ENCODE measurements at regions not wholly inside any gene's neighbourhood (a gene's known extent, or its start where the extent isn't known, plus 50 kb on each side); places are given as distances from the start of the nearest gene placed in this dataset.

DNA sequence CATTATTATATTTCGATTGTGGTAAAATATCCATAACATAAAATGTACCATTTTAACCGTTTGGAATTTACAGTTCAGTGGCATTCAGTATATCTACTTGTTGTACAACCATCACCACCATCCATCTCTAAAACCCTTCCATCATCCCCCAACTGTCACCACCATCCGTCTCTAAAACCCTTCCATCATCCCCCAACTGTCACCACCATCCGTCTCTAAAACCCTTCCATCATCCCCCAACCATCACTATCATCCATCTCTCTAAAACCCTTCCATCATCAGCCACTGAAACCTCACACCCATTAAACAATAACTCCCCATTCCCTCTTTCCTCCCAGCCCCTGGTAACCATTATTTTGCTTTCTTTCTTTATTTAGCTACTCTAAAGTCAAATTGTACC is 144.2 kb upstream of the EEA1 start:
- no peaks in the 10 kb centered on the region for H3K36me3 Mint-ChIP-seq (ENCODE audit: low read depth)
- ATAC-seq (no peak), DNase-seq (no peak)
- H3K4me1 Mint-ChIP-seq (ENCODE audit: low read depth) = no peaks in the 10 kb centered on the region
- no peaks in the 10 kb centered on the region for H3K9me3 Mint-ChIP-seq (ENCODE audit: insufficient read depth)
- no peak overlapping the region for H3K27ac Mint-ChIP-seq
- H3K27me3 Mint-ChIP-seq (ENCODE audit: low read depth) = peaks cover 11% of the 10 kb centered on the region
- ChIA-PET POLR2A (no interaction called here), CTCF (no interaction called here)
- H3K4me3 Mint-ChIP-seq = no peak overlapping the region

DNA sequence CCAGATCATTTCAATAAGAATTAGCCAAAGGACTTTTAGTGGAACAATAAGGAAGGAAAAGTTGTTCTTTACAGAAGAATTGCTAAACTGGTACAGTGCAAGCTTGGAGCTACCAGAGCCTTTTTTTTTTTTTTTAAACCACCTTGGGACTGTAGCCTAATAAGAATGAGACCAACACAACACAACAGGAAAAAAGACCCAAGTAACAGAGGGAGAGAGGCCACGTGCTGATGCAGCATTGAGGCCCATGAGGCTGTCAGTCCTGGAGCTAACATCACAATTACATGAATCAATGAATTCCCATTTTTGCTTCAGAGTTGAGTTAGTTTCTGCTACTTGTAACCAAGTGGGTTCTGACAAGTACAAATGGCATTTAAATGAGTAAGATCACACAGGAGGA is 149.0 kb upstream of the EEA1 start:
- H3K4me3 Mint-ChIP-seq = no peak overlapping the region
- POLR2A ChIA-PET = no interaction called here

DNA sequence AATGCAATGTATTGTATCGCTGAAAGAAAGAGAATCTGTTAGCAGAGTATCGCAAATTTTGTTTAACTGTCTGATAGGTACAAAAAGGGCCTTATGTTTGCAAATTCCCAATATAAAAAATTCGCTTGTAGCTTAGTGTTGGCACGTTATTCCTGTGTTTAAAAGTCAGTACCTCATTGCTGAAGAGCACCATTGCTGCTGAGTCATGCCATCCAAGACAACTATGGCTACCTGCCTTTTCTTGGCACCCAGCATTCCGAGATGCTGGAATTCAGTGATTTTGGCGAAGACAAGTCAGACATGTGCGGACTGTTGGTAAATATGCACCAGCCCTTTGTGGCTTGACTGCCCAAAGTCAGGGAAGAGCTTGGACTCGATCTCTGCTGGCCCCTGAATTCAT is 149.5 kb upstream of the EEA1 start:
- ATAC-seq = no peak
- DNase-seq = no peak
- H3K4me3 Mint-ChIP-seq = no peak overlapping the region
- POLR2A ChIA-PET = no interaction called here
- no peaks in the 10 kb centered on the region for H3K9me3 Mint-ChIP-seq (ENCODE audit: insufficient read depth)
- H3K27ac Mint-ChIP-seq = no peak overlapping the region
- H3K4me1 Mint-ChIP-seq (ENCODE audit: low read depth) = no peaks in the 10 kb centered on the region
- no peaks in the 10 kb centered on the region for H3K36me3 Mint-ChIP-seq (ENCODE audit: low read depth)
- CTCF ChIA-PET = no interaction called here
- peaks cover 5% of the 10 kb centered on the region for H3K27me3 Mint-ChIP-seq (ENCODE audit: low read depth)

More for the DNA sequence above, 149.0 kb upstream of the EEA1 start:
- H3K36me3 Mint-ChIP-seq (ENCODE audit: low read depth) = no peaks in the 10 kb centered on the region
- peaks cover 6% of the 10 kb centered on the region for H3K27me3 Mint-ChIP-seq (ENCODE audit: low read depth)
- H3K9me3 Mint-ChIP-seq (ENCODE audit: insufficient read depth) = no peaks in the 10 kb centered on the region
- H3K27ac Mint-ChIP-seq = no peak overlapping the region
- H3K4me1 Mint-ChIP-seq (ENCODE audit: low read depth) = no peaks in the 10 kb centered on the region
- ATAC-seq (no peak), DNase-seq (no peak)
- CTCF ChIA-PET = no interaction called here

DNA sequence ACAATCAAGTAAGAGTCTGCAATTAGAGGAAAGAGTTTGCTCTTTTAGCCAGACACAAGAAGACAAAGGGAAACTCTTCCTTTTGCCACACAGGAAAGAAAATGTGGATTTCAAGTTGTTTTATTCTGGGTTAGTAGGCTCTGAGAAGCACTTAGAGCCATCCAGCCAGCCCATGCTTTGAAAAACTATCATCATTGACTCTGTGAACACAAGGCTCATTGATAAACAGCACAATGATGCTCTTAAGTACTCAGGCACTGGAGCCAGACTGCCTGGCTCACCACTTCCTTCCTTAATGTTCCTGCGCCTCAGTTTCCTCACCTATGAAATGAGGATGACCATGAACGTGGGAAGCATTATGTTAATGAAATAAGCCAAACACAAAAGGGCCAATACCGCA is 150.2 kb upstream of the EEA1 start:
- no peaks in the 10 kb centered on the region for H3K4me1 Mint-ChIP-seq (ENCODE audit: low read depth)
- H3K36me3 Mint-ChIP-seq (ENCODE audit: low read depth) = no peaks in the 10 kb centered on the region
- DNase-seq (no peak), ATAC-seq (no peak)
- no peak overlapping the region for H3K4me3 Mint-ChIP-seq
- no peaks in the 10 kb centered on the region for H3K9me3 Mint-ChIP-seq (ENCODE audit: insufficient read depth)
- H3K27ac Mint-ChIP-seq = no peak overlapping the region
- H3K27me3 Mint-ChIP-seq (ENCODE audit: low read depth) = peaks cover 2% of the 10 kb centered on the region
- CTCF ChIA-PET = no interaction called here
- POLR2A ChIA-PET = no interaction called here

DNA sequence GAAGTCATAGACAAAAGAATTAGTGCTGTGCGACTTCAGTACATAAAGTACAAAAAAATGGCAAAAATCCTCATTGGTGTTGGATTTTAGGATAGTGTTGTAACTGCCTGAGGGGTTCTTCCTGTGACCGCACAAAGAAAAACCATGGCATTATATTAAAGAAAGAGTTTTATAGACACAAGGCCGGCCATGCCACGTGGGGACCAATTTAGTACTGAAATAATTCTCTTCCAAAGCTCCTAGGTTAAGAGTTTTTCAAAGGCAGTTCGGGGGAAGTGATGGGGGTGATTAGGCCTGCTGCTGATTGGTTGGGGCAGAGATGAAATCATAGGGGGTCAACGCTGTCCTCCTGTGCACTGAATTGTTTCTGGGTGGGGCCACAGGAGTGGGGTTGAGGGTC is 150.9 kb upstream of the EEA1 start:
- ATAC-seq (no peak), DNase-seq (no peak)
- ChIA-PET CTCF (no interaction called here), POLR2A (no interaction called here)
- Mint-ChIP-seq H3K36me3 (ENCODE audit: low read depth) (no peaks in the 10 kb centered on the region), H3K9me3 (ENCODE audit: insufficient read depth) (no peaks in the 10 kb centered on the region), H3K4me1 (ENCODE audit: low read depth) (no peaks in the 10 kb centered on the region), H3K27ac (no peak overlapping the region), H3K4me3 (no peak overlapping the region), H3K27me3 (ENCODE audit: low read depth) (peaks cover 2% of the 10 kb centered on the region)

DNA sequence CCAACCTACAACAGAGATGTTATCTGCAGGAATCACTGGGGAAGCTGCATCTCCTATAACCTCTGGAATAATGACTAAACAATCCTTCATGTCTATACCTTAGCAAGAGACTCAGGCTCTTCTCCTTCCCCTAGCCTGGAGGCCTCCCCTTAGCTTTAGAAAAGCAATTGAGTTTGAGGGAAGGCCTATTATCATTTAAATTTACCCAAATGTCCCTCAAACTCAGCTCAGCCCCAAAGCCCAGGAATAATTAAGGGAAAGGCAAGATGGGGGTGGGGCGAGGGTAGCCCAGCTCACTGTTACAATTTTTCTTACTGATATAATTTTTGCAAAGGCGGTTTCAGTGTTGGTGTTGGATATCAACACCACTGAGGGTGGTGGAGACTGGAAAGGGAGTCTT is 151.4 kb upstream of the EEA1 start:
- Mint-ChIP-seq H3K9me3 (ENCODE audit: insufficient read depth) (no peaks in the 10 kb centered on the region), H3K4me3 (no peak overlapping the region), H3K36me3 (ENCODE audit: low read depth) (no peaks in the 10 kb centered on the region), H3K4me1 (ENCODE audit: low read depth) (no peaks in the 10 kb centered on the region), H3K27ac (no peak overlapping the region), H3K27me3 (ENCODE audit: low read depth) (peaks cover 2% of the 10 kb centered on the region)
- DNase-seq = no peak
- ChIA-PET POLR2A (no interaction called here), CTCF (no interaction called here)
- ATAC-seq = no peak

DNA sequence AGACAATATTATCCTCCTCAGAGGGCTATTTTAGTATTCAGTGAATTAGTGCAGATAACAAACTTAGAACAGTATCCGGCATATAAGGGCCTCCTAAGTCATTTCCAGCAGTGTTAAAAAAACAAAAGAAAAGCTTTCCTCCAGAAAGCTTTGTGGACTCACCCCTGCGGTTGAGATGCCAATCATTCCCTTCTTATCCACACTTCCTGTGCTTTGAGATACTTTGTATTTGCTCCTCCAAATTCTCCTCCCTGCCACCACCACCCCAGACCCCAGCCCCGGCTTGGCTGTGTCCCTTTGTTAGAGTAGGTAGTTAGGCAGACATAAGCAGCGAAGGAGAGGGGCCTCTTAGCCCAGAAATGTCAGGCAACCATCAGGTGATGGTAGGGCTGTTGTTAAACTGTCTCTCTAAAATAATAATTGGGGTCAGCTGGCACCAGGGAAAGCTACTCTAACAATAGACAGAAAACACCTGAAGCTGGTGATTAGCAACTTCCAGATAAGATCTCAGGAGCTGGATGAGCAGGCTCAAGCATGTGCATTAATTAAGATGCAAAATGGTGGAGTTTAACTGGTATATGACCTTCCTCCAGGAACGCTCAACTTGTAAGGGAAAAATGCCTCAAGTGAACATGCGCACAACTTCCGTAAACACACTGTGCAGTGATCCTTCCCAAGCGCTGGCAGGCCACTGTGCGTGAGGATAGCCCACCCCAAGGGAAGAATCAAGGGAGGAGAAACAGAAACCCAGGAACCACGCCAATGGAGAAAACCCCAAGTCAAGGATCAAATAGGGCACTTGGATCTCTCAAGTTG is 152.1 kb upstream of the EEA1 start:
- Mint-ChIP-seq H3K27me3 (ENCODE audit: low read depth) (peaks cover 2% of the 10 kb centered on the region), H3K4me1 (ENCODE audit: low read depth) (no peaks in the 10 kb centered on the region), H3K9me3 (ENCODE audit: insufficient read depth) (no peaks in the 10 kb centered on the region), H3K36me3 (ENCODE audit: low read depth) (no peaks in the 10 kb centered on the region), H3K27ac (no peak overlapping the region), H3K4me3 (no peak overlapping the region)
- DNase-seq = no peak
- ChIA-PET POLR2A (no interaction called here), CTCF (no interaction called here)
- ATAC-seq = no peak

DNA sequence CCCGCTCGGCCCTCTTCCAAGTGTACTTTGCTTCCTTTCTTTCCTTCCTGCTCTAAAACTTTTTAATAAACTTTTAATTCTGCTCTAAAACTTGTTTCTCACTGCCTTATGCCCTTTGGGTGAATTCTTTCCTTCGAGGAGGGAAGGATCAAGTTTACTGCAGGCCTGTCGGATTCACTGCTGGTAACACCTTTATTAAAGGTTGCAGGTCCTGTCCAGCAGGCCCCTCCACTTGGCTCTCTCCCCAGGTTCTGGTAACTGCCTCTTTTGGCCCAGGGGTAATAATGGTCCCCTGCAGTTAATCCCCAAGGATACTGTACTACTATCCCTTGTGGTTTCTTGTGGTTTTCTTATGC is 152.7 kb upstream of the EEA1 start:
- no peak overlapping the region for H3K4me3 Mint-ChIP-seq
- no peak for ATAC-seq
- CTCF ChIA-PET = no interaction called here

DNA sequence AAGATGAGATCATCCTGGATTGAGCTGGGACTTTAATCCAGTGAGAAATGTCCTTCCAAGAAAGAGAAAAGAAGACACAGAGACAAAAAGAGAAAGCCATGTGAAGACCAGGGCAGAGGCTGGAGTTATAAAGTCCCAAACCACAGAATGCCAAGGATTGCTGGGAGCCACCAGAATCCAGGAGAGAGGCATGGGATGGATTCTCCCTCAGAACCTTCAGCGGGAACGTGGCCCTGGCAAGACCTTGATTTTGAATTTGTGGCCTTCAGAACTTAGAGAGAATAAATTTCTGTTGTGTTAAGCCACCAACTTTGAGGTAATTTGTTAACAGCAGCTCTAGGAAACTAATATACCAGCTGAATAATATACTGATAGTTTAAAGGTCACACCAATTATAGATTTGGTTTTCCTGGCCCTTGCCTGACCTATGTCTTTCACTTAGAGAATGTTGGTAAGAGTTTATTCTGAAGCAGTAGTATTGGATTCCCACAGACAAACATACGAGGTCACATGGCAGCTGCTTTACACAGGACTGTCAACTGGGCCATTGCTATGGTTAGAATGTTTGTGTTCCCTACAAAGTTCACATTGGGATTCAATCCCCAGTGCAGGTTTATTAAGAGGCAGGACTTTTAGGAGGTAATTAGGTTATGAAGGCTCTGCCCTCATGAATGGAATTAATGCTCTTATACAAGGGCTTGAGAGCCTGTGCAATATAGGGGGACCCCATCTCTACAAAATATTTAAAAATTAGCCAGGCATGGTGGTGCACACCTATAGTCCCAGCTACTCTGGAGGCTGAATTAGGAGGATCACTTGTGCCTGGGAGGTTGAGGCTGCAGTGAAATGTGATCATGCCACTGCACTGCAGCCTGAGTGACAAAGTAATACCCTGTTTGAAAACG is 156.5 kb upstream of the EEA1 start:
- CTCF ChIA-PET = interaction anchor here (1.1 to 1.2 kb wide), 2 partner anchors 12 to 98 kb away, joined by 3 to 4 read pairs; no protein-coding TSS in a partner anchor
- H3K4me3 Mint-ChIP-seq = no peak overlapping the region

More for the DNA sequence above, 152.7 kb upstream of the EEA1 start:
- no peaks in the 10 kb centered on the region for H3K4me1 Mint-ChIP-seq (ENCODE audit: low read depth)
- H3K27ac Mint-ChIP-seq = no peak overlapping the region
- POLR2A ChIA-PET = no interaction called here
- H3K27me3 Mint-ChIP-seq (ENCODE audit: low read depth) = peaks cover 2% of the 10 kb centered on the region
- H3K36me3 Mint-ChIP-seq (ENCODE audit: low read depth) = no peaks in the 10 kb centered on the region
- DNase-seq = no peak
- H3K9me3 Mint-ChIP-seq (ENCODE audit: insufficient read depth) = no peaks in the 10 kb centered on the region

DNA sequence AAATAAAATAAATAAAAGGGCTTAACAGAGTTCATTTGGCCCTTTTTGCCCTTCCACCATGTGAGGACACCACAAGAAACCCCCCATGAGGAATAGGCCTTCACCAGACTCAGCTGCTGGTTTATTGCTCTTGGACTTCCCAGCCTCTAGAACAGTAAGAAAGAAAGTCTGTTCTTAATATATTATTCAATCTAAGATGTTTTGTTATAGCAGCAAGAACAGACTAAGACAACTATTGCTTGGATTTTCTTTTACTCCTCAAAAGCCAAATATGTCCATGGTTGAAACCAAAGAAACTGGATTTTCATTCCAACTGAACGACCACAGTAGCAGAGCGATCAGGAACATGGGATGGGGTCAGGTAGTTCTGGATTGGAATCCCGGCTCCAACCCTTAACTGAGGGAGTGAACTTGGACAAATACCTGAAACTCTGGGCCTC is 157.2 kb upstream of the EEA1 start:
- ATAC-seq = no peak
- ChIA-PET POLR2A (no interaction called here), CTCF (interaction anchor here (1.2 kb wide), 1 partner anchor 11 kb away, joined by 4 read pairs; no protein-coding TSS in a partner anchor)
- no peak overlapping the region for H3K4me3 Mint-ChIP-seq
- H3K36me3 Mint-ChIP-seq (ENCODE audit: low read depth) = no peaks in the 10 kb centered on the region
- DNase-seq = no peak
- H3K27ac Mint-ChIP-seq = no peak overlapping the region
- H3K27me3 Mint-ChIP-seq (ENCODE audit: low read depth) = no peaks in the 10 kb centered on the region
- H3K9me3 Mint-ChIP-seq (ENCODE audit: insufficient read depth) = no peaks in the 10 kb centered on the region
- peaks cover 13% of the 10 kb centered on the region for H3K4me1 Mint-ChIP-seq (ENCODE audit: low read depth)

More for the DNA sequence above, 156.5 kb upstream of the EEA1 start:
- Mint-ChIP-seq H3K27ac (no peak overlapping the region), H3K27me3 (ENCODE audit: low read depth) (no peaks in the 10 kb centered on the region), H3K9me3 (ENCODE audit: insufficient read depth) (no peaks in the 10 kb centered on the region), H3K4me1 (ENCODE audit: low read depth) (peaks cover 10% of the 10 kb centered on the region), H3K36me3 (ENCODE audit: low read depth) (no peaks in the 10 kb centered on the region)
- DNase-seq = no peak
- no peak for ATAC-seq
- POLR2A ChIA-PET = no interaction called here

DNA sequence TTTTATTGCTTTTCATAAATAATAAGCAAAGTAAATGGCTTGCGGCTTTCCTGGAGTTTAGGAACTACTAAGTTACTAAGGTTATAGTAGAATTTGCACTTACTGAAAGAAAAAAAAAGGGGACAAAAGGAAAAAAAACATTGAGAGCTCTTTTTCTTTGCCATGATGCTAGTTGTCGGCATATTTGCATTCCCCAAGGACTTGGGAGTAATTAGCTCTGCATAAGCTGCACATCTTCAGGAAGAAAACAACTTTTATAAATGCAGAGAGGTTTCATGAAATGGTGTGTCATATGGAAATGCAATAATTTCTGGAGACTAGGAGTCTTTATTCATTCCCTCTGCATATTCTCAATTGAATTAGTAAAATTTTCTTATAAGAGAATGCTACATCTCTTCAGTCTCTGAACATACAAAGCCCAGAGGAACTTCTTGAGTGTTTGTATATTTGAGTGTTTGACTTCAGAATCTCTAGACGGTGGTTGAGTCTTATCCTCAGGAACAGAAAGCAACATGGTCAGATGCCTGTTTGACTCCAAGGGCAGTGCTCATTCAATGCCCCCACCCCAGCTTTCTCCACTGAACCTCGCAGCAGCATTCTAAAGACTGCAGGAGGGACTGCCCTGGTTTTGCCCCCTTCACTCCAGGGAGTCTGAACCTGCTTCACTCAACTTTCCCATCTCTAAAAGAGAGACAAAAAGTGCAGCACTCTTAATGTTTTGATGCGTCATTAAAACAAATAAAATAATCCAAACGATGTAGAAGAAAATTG is 158.9 kb upstream of the EEA1 start:
- Mint-ChIP-seq H3K27me3 (ENCODE audit: low read depth) (no peaks in the 10 kb centered on the region), H3K4me1 (ENCODE audit: low read depth) (peaks cover 14% of the 10 kb centered on the region), H3K4me3 (no peak overlapping the region), H3K36me3 (ENCODE audit: low read depth) (no peaks in the 10 kb centered on the region), H3K27ac (no peak overlapping the region), H3K9me3 (ENCODE audit: insufficient read depth) (no peaks in the 10 kb centered on the region)
- no peak for DNase-seq
- no peak for ATAC-seq
- CTCF ChIA-PET = interaction anchor here (1.0 to 1.1 kb wide), 2 partner anchors 10 to 100 kb away, joined by 3 to 4 read pairs; no protein-coding TSS in a partner anchor
- POLR2A ChIA-PET = no interaction called here
